ENCODE measurements at regions not wholly inside any gene's neighbourhood (a gene's known extent, or its start where the extent isn't known, plus 50 kb on each side); places are given as distances from the start of the nearest gene placed in this dataset.

- peaks cover 7% of the 10 kb centered on the region for H3K9me3 Mint-ChIP-seq
- POLR2A ChIA-PET = no interaction called here
- ATAC-seq (ENCODE audit: low read depth) (no peak), DNase-seq (no peak)
- no peaks in the 10 kb centered on the region for H3K4me1 Mint-ChIP-seq
- H3K4me3 Mint-ChIP-seq = no peak overlapping the region
- intact Hi-C loops (cut with micrococcal nuclease) = no loop called here
- CTCF ChIA-PET = interaction anchor here (0.5 kb wide), 1 partner anchor 104 kb away, joined by 3 read pairs; no protein-coding TSS in a partner anchor
- no peaks in the 10 kb centered on the region for H3K36me3 Mint-ChIP-seq (ENCODE audit: low read depth)
- TF ChIP-seq CTCF (IDR thresholded peaks at IDR 0.05) = no peak
- H3K27me3 Mint-ChIP-seq = no peaks in the 10 kb centered on the region
- no peak overlapping the region for H3K27ac Mint-ChIP-seq
Measured at GRCh38 chr5:75952963-75953362, 130.2 kb upstream of the SV2C start.

- no peak for TF ChIP-seq CTCF (IDR thresholded peaks at IDR 0.05)
- no peak for DNase-seq
- Mint-ChIP-seq H3K27ac (no peak overlapping the region), H3K36me3 (ENCODE audit: low read depth) (no peaks in the 10 kb centered on the region), H3K9me3 (peaks cover 2% of the 10 kb centered on the region), H3K4me1 (no peaks in the 10 kb centered on the region), H3K27me3 (no peaks in the 10 kb centered on the region), H3K4me3 (no peak overlapping the region)
- POLR2A ChIA-PET = no interaction called here
- CTCF ChIA-PET = no interaction called here
- intact Hi-C loops (cut with micrococcal nuclease) = no loop called here
- no peak for ATAC-seq (ENCODE audit: low read depth)
Measured at GRCh38 chr5:75952291-75952690, 130.9 kb upstream of the SV2C start.

GRCh38 chr5:75951716-75952115 lies 131.5 kb upstream of the SV2C start:
- ChIA-PET POLR2A (no interaction called here), CTCF (no interaction called here)
- Mint-ChIP-seq H3K9me3 (peaks cover 2% of the 10 kb centered on the region), H3K27me3 (no peaks in the 10 kb centered on the region), H3K36me3 (ENCODE audit: low read depth) (no peaks in the 10 kb centered on the region), H3K4me1 (no peaks in the 10 kb centered on the region), H3K27ac (no peak overlapping the region), H3K4me3 (no peak overlapping the region)
- ATAC-seq (ENCODE audit: low read depth) (no peak), DNase-seq (no peak)
- intact Hi-C loops (cut with micrococcal nuclease) = no loop called here
- TF ChIP-seq CTCF (IDR thresholded peaks at IDR 0.05) = no peak

- no peak for TF ChIP-seq CTCF (IDR thresholded peaks at IDR 0.05)
- Mint-ChIP-seq H3K36me3 (ENCODE audit: low read depth) (no peaks in the 10 kb centered on the region), H3K27me3 (no peaks in the 10 kb centered on the region), H3K27ac (no peak overlapping the region), H3K4me3 (no peak overlapping the region), H3K9me3 (peaks cover 2% of the 10 kb centered on the region), H3K4me1 (no peaks in the 10 kb centered on the region)
- intact Hi-C loops (cut with micrococcal nuclease) = no loop called here
- ChIA-PET CTCF (no interaction called here), POLR2A (no interaction called here)
- ATAC-seq (ENCODE audit: low read depth) (no peak), DNase-seq (no peak)
Measured at GRCh38 chr5:75951158-75951557, 132.0 kb upstream of the SV2C start.

GRCh38 chr5:75948438-75948837 lies 134.7 kb upstream of the SV2C start:
- ChIA-PET POLR2A (no interaction called here), CTCF (no interaction called here)
- Mint-ChIP-seq H3K27me3 (peaks cover 3% of the 10 kb centered on the region), H3K36me3 (ENCODE audit: low read depth) (no peaks in the 10 kb centered on the region), H3K4me1 (no peaks in the 10 kb centered on the region), H3K4me3 (no peak overlapping the region), H3K27ac (no peak overlapping the region), H3K9me3 (peaks cover 2% of the 10 kb centered on the region)
- no peak for ATAC-seq (ENCODE audit: low read depth)
- intact Hi-C loops (cut with micrococcal nuclease) = no loop called here
- no peak for DNase-seq
- TF ChIP-seq CTCF (IDR thresholded peaks at IDR 0.05) = no peak

Measured in activated B cell treated with CpG ODN at 0.5 μM for 24 hours (primary cell).